ENCODE measurements at regions not wholly inside any gene's neighbourhood (a gene's known extent, or its start where the extent isn't known, plus 50 kb on each side); places are given as distances from the start of the nearest gene placed in this dataset.

DNA sequence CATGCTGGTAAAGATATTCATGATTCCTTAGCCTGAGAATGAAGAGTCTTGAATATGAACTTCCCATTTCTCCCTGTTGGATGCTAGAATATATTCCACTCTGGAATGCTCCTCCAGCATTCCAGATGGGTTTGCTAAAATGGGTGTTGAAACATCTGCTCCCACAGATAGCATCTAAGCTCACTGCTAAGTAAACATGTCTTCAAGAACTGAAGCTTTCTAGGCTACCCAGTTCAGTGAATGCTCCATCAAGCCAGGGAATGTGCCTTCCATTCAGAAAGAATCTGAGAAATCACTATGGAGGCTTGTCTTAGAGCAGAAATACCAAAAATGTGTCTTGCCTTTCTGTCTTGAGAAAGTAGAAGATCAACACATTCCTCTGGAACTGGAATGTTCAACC, 81.1 kb downstream of the TNFSF18 start:
- TF ChIP-seq MXI1 (conservative IDR thresholded peaks at IDR 0.05; ENCODE audit: poor library complexity, severe bottlenecking) (no peak), EZH2 (IDR thresholded peaks at IDR 0.05; ENCODE audit: borderline replicate concordance, insufficient read depth, low read length, poor library complexity, severe bottlenecking) (no peak), RAD21 (conservative IDR thresholded peaks at IDR 0.05) (no peak), TAF1 (IDR thresholded peaks at IDR 0.05; ENCODE audit: low read depth) (no peak), SMC3 (conservative IDR thresholded peaks at IDR 0.05; ENCODE audit: poor library complexity) (no peak), POLR2AphosphoS5 (IDR thresholded peaks at IDR 0.05) (no peak), EP300 (conservative IDR thresholded peaks at IDR 0.05; ENCODE audit: poor library complexity, severe bottlenecking) (no peak)
- TF ChIP-seq, protein P1, sequence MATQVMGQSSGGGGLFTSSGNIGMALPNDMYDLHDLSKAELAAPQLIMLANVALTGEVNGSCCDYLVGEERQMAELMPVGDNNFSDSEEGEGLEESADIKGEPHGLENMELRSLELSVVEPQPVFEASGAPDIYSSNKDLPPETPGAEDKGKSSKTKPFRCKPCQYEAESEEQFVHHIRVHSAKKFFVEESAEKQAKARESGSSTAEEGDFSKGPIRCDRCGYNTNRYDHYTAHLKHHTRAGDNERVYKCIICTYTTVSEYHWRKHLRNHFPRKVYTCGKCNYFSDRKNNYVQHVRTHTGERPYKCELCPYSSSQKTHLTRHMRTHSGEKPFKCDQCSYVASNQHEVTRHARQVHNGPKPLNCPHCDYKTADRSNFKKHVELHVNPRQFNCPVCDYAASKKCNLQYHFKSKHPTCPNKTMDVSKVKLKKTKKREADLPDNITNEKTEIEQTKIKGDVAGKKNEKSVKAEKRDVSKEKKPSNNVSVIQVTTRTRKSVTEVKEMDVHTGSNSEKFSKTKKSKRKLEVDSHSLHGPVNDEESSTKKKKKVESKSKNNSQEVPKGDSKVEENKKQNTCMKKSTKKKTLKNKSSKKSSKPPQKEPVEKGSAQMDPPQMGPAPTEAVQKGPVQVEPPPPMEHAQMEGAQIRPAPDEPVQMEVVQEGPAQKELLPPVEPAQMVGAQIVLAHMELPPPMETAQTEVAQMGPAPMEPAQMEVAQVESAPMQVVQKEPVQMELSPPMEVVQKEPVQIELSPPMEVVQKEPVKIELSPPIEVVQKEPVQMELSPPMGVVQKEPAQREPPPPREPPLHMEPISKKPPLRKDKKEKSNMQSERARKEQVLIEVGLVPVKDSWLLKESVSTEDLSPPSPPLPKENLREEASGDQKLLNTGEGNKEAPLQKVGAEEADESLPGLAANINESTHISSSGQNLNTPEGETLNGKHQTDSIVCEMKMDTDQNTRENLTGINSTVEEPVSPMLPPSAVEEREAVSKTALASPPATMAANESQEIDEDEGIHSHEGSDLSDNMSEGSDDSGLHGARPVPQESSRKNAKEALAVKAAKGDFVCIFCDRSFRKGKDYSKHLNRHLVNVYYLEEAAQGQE (IDR thresholded peaks at IDR 0.05; ENCODE audit: borderline replicate concordance): no peak
- TF ChIP-seq, protein P2, sequence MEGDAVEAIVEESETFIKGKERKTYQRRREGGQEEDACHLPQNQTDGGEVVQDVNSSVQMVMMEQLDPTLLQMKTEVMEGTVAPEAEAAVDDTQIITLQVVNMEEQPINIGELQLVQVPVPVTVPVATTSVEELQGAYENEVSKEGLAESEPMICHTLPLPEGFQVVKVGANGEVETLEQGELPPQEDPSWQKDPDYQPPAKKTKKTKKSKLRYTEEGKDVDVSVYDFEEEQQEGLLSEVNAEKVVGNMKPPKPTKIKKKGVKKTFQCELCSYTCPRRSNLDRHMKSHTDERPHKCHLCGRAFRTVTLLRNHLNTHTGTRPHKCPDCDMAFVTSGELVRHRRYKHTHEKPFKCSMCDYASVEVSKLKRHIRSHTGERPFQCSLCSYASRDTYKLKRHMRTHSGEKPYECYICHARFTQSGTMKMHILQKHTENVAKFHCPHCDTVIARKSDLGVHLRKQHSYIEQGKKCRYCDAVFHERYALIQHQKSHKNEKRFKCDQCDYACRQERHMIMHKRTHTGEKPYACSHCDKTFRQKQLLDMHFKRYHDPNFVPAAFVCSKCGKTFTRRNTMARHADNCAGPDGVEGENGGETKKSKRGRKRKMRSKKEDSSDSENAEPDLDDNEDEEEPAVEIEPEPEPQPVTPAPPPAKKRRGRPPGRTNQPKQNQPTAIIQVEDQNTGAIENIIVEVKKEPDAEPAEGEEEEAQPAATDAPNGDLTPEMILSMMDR (IDR thresholded peaks at IDR 0.05; ENCODE audit: poor library complexity, severe bottlenecking): no peak
- no peaks in the 10 kb centered on the region for H4K20me1 ChIP-seq (ENCODE audit: insufficient read depth)
- H3K9me2 ChIP-seq (ENCODE audit: insufficient read depth, low read length): no peaks in the 10 kb centered on the region
- H2AFZ ChIP-seq (ENCODE audit: low read depth, low read length): no peak overlapping the region
- H3K4me3 ChIP-seq (ENCODE audit: low read length): no peak overlapping the region
- no peaks in the 10 kb centered on the region for H3K27me3 ChIP-seq (ENCODE audit: insufficient read depth, low read depth, low read length)
- H3K27ac ChIP-seq (ENCODE audit: low read length): no peak overlapping the region
- no peaks in the 10 kb centered on the region for H3F3A ChIP-seq (ENCODE audit: insufficient read depth, low read length, poor library complexity, severe bottlenecking)
- H3K9ac ChIP-seq (ENCODE audit: low read length): no peak overlapping the region
- H3K36me3 ChIP-seq (ENCODE audit: insufficient read depth, low read length): no peaks in the 10 kb centered on the region
- H3K79me2 ChIP-seq (replicated peaks; ENCODE audit: insufficient read depth, low read length): no peaks in the 10 kb centered on the region
- no peak overlapping the region for H3K4me2 ChIP-seq (ENCODE audit: low read length)
- no peaks in the 10 kb centered on the region for H3K9me3 ChIP-seq (ENCODE audit: low read length)

DNA sequence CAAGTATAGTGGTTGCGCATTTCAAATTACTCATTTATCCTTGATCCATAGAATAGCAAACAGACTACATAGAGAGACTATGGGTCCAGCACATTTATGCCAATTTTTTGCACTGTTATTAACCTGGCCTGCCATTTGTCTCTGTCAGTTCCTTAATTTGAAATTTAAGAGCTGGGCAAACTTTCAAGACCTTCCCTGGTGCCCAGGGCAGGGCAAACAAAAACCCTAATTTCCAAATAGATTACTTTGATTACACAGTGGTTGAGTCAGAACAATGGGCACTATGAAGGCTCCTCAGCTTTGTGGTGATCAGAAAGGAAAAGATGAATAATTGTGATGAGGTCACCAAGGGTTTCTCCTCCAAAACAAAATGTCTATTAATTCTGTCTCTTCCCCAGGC, 80.6 kb downstream of the TNFSF18 start:
- Histone ChIP-seq H3K9me3 (ENCODE audit: low read length) (no peaks in the 10 kb centered on the region), H3F3A (ENCODE audit: insufficient read depth, low read length, poor library complexity, severe bottlenecking) (no peaks in the 10 kb centered on the region), H3K9me2 (ENCODE audit: insufficient read depth, low read length) (no peaks in the 10 kb centered on the region), H3K27ac (ENCODE audit: low read length) (no peak overlapping the region), H3K27me3 (ENCODE audit: insufficient read depth, low read depth, low read length) (no peaks in the 10 kb centered on the region), H3K79me2 (replicated peaks; ENCODE audit: insufficient read depth, low read length) (no peaks in the 10 kb centered on the region), H3K4me2 (ENCODE audit: low read length) (no peak overlapping the region), H4K20me1 (ENCODE audit: insufficient read depth) (no peaks in the 10 kb centered on the region), H3K4me3 (ENCODE audit: low read length) (no peak overlapping the region), H2AFZ (ENCODE audit: low read depth, low read length) (no peak overlapping the region), H3K9ac (ENCODE audit: low read length) (no peak overlapping the region), H3K36me3 (ENCODE audit: insufficient read depth, low read length) (no peaks in the 10 kb centered on the region)
- TF ChIP-seq POLR2AphosphoS5 (IDR thresholded peaks at IDR 0.05) (no peak), SMC3 (conservative IDR thresholded peaks at IDR 0.05; ENCODE audit: poor library complexity) (no peak), RAD21 (conservative IDR thresholded peaks at IDR 0.05) (no peak), EP300 (conservative IDR thresholded peaks at IDR 0.05; ENCODE audit: poor library complexity, severe bottlenecking) (no peak), MXI1 (conservative IDR thresholded peaks at IDR 0.05; ENCODE audit: poor library complexity, severe bottlenecking) (no peak), EZH2 (IDR thresholded peaks at IDR 0.05; ENCODE audit: borderline replicate concordance, insufficient read depth, low read length, poor library complexity, severe bottlenecking) (no peak), TAF1 (IDR thresholded peaks at IDR 0.05; ENCODE audit: low read depth) (no peak)
- TF ChIP-seq, protein P2 (IDR thresholded peaks at IDR 0.05; ENCODE audit: poor library complexity, severe bottlenecking): no peak
- TF ChIP-seq, protein P1 (IDR thresholded peaks at IDR 0.05; ENCODE audit: borderline replicate concordance): no peak

Measured in neural cell (in vitro differentiated cells).